Lower leg skin (tissue), 3 donors: ENCODE measurements at regions not wholly inside any gene's neighbourhood (a gene's known extent, or its start where the extent isn't known, plus 50 kb on each side); places are given as distances from the start of the nearest gene placed in this dataset.

Source experiments
- CTCF ChIP-seq, 3 donors: fragments of 450-650 bp; IDR thresholded peaks; one replicate each; pipeline ENCODE4 v1.5.1; 2016; ENCODE audit warnings: antibody characterized with exemption in 3 of 3, mild to moderate bottlenecking in 3 of 3, moderate library complexity in 2 of 3
- POLR2A ChIP-seq, 2 donors: fragments of 450-650 bp; IDR thresholded peaks; one replicate each; pipeline ENCODE4 v1.6.1; 2016 to 2017; ENCODE audit warnings: antibody characterized with exemption in 2 of 2, mild to moderate bottlenecking in 1 of 2, moderate library complexity in 1 of 2

- TF ChIP-seq CTCF (IDR thresholded peaks at IDR 0.05) (no peak), POLR2A (IDR thresholded peaks at IDR 0.05) (no peak)
Observed at GRCh38 chrX:39372115-39372514, 570.9 kb downstream of the MID1IP1 start.
